SK-N-SH (cell line): ENCODE measurements at regions not wholly inside any gene's neighbourhood (a gene's known extent, or its start where the extent isn't known, plus 50 kb on each side); places are given as distances from the start of the nearest gene placed in this dataset.

Experiments used
- CTCF ChIA-PET: fragments of 300-600, 350-600 bp; formaldehyde crosslinking; extraction: SDS; loops from one replicate; lab custom pipeline; 2021; lab: Yijun Ruan, JAX
- POLR2A ChIA-PET: fragments of 350-600 bp; sonication (Branson Sonifier 250); formaldehyde crosslinking; extraction: SDS; loops from one replicate; lab custom pipeline; 2020; ENCODE audit warnings: antibody characterized with exemption, inconsistent platforms; lab: Yijun Ruan, JAX
- DNase-seq: peaks from one replicate; pipeline ENCODE4 v3.0.0; 2012
- H2AFZ ChIP-seq: fragments of 200-600 bp; sonication (generic); 2 replicates; pipeline ENCODE4 v1.8.1; 2016; ENCODE audit warnings: antibody characterized with exemption, mild to moderate bottlenecking, low read depth
- H3F3A ChIP-seq: fragments of 200-600 bp; sonication (generic); replicated peaks from 2 replicates; pipeline ENCODE3; 2016; ENCODE audit warnings: antibody characterized with exemption, mild to moderate bottlenecking; ENCODE audit not compliant: insufficient read depth
- H3K27ac ChIP-seq, 2 experiments: fragments of 200-500 bp in 1 of 2; fragments of 200-600 bp in 1 of 2; sonication (Bioruptor generic) in 1 of 2; sonication (generic), shearing (Covaris generic) in 1 of 2; 2 replicates each; pipeline versions ENCODE4 v1.5.1 to v1.6.1; 2014 to 2016; ENCODE audit warnings: low read depth in 2 of 2, inconsistent platforms in 1 of 2, low read length in 1 of 2, mild to moderate bottlenecking in 1 of 2, mixed read lengths in 1 of 2
- H3K27me3 ChIP-seq: fragments of 200-600 bp; sonication (generic), shearing (Covaris generic); 2 replicates; pipeline ENCODE4 v1.6.1; 2016; ENCODE audit warnings: mixed run types; ENCODE audit not compliant: insufficient read depth
- H3K36me3 ChIP-seq, 2 experiments: fragments of 200-500 bp in 1 of 2; fragments of 200-600 bp in 1 of 2; sonication (Bioruptor generic) in 1 of 2; sonication (generic) in 1 of 2; replicated peaks in 1 of 2; 2 replicates each; pipeline versions ENCODE3 to v1.5.1; 2014 to 2016; ENCODE audit warnings: low read length in 1 of 2, mild to moderate bottlenecking in 1 of 2; ENCODE audit not compliant: insufficient read depth in 2 of 2, control insufficient read depth in 1 of 2
- H3K4me1 ChIP-seq, 2 experiments: fragments of 200-500 bp in 1 of 2; fragments of 200-600 bp in 1 of 2; sonication (Bioruptor generic) in 1 of 2; sonication (generic), shearing (Covaris generic) in 1 of 2; 2 replicates each; pipeline versions ENCODE4 v1.5.1 to v1.6.1; 2014 to 2016; ENCODE audit warnings: low read depth in 1 of 2, low read length in 1 of 2, mixed run types in 1 of 2; ENCODE audit not compliant: insufficient read depth in 2 of 2, control insufficient read depth in 1 of 2
- H3K4me2 ChIP-seq: fragments of 200-600 bp; sonication (generic), shearing (Covaris generic); 2 replicates; pipeline ENCODE4 v1.6.1; 2017; ENCODE audit warnings: mixed run types
- H3K4me3 ChIP-seq, 2 experiments: fragments of 200-500 bp in 1 of 2; fragments of 200-600 bp in 1 of 2; sonication (Bioruptor generic) in 1 of 2; sonication (generic), shearing (Covaris generic) in 1 of 2; 2 replicates each; pipeline versions ENCODE4 v1.5.1 to v1.8.1; 2014 to 2016; ENCODE audit warnings: low read depth in 2 of 2, inconsistent platforms in 1 of 2, low read length in 1 of 2, mild to moderate bottlenecking in 1 of 2, mixed read lengths in 1 of 2, moderate library complexity in 1 of 2
- H3K79me2 ChIP-seq: fragments of 200-600 bp; sonication (generic); 2 replicates; pipeline ENCODE4 v1.8.1; 2017; ENCODE audit warnings: mild to moderate bottlenecking; ENCODE audit not compliant: insufficient read depth
- H3K9ac ChIP-seq: fragments of 200-600 bp; sonication (generic); 2 replicates; pipeline ENCODE4 v1.6.1; 2017; ENCODE audit warnings: mixed run types
- H3K9me2 ChIP-seq: fragments of 200-600 bp; sonication (generic); 2 replicates; pipeline ENCODE4 v1.6.1; 2017; ENCODE audit warnings: mixed run types
- H3K9me3 ChIP-seq: fragments of 200-600 bp; sonication (generic); 2 replicates; pipeline ENCODE4 v1.6.1; 2017; ENCODE audit warnings: mixed run types, mild to moderate bottlenecking, moderate library complexity
- H4K20me1 ChIP-seq: fragments of 200-600 bp; sonication (generic); 2 replicates; pipeline ENCODE4 v1.6.1; 2017; ENCODE audit warnings: mild to moderate bottlenecking, mixed run types; ENCODE audit not compliant: insufficient read depth
- CHD2 ChIP-seq: fragments of 150-350 bp; IDR thresholded peaks from 2 replicates; pipeline ENCODE4 v1.6.1; 2018; ENCODE audit warnings: low read length; ENCODE audit not compliant: partially characterized antibody
- ELF1 ChIP-seq: IDR thresholded peaks from 2 replicates; pipeline ENCODE4 v1.4.0; 2012
- EP300 ChIP-seq, 2 experiments: IDR thresholded peaks; 2 replicates each; pipeline versions ENCODE4 v1.4.0 to v1.6.1; 2012; ENCODE audit warnings: borderline replicate concordance in 1 of 2, low read depth in 1 of 2, low read length in 1 of 2
- FOSL2 ChIP-seq: IDR thresholded peaks from 2 replicates; pipeline ENCODE4 v1.4.0; 2012; ENCODE audit warnings: low read depth, mild to moderate bottlenecking, moderate library complexity, borderline replicate concordance
- GABPA ChIP-seq: IDR thresholded peaks from 2 replicates; pipeline ENCODE4 v1.4.0; 2012; ENCODE audit warnings: low read depth, mild to moderate bottlenecking
- JUND ChIP-seq: IDR thresholded peaks from 2 replicates; pipeline ENCODE4 v1.4.0; 2012
- MEF2A ChIP-seq: IDR thresholded peaks from 2 replicates; pipeline ENCODE4 v1.4.0; 2012; ENCODE audit warnings: low read depth, borderline replicate concordance
- NRF1 ChIP-seq: IDR thresholded peaks from 2 replicates; pipeline ENCODE4 v1.6.1; 2012; ENCODE audit warnings: low read depth, mild to moderate bottlenecking, low read length
- POLR2AphosphoS5 ChIP-seq: IDR thresholded peaks from 2 replicates; pipeline ENCODE4 v1.6.1; 2012; ENCODE audit warnings: low read depth, low read length
- RAD21 ChIP-seq: IDR thresholded peaks from 2 replicates; pipeline ENCODE4 v1.6.1; 2012; ENCODE audit warnings: mild to moderate bottlenecking, low read length
- RCOR1 ChIP-seq: fragments of 150-350 bp; IDR thresholded peaks from 2 replicates; pipeline ENCODE4 v1.6.1; 2017; ENCODE audit warnings: antibody characterized with exemption, low read length
- SIN3A ChIP-seq: IDR thresholded peaks from 2 replicates; pipeline ENCODE4 v1.6.1; 2012; ENCODE audit warnings: low read depth, mild to moderate bottlenecking, low read length, moderate library complexity, borderline replicate concordance
- SMC3 ChIP-seq: IDR thresholded peaks from 2 replicates; pipeline ENCODE4 v1.6.1; 2012; ENCODE audit warnings: low read depth, low read length, improper control_type of control experiment
- TAF1 ChIP-seq: IDR thresholded peaks from 2 replicates; pipeline ENCODE4 v1.6.1; 2012; ENCODE audit warnings: low read depth, mild to moderate bottlenecking, low read length, moderate library complexity, borderline replicate concordance
- TCF12 ChIP-seq: IDR thresholded peaks from 2 replicates; pipeline ENCODE4 v1.4.0; 2012
- TEAD4 ChIP-seq: IDR thresholded peaks from 2 replicates; pipeline ENCODE4 v1.4.0; 2012; ENCODE audit warnings: mild to moderate bottlenecking, borderline replicate concordance; ENCODE audit not compliant: insufficient read depth
- WGBS: methylation state at CpG from one replicate; pipeline ENCODE4 v1.1.6; 2017; ENCODE audit warnings: low lambda C conversion rate; 5-methylcytosine and 5-hydroxymethylcytosine counted together
- TF ChIP-seq, protein P1 (sequence below): fragments of 150-350 bp; IDR thresholded peaks from 2 replicates; pipeline ENCODE4 v1.6.1; 2016; ENCODE audit warnings: mild to moderate bottlenecking, low read depth, low read length
- TF ChIP-seq, protein P2 (sequence below): IDR thresholded peaks from 2 replicates; pipeline ENCODE4 v1.4.0; 2012; ENCODE audit warnings: low read depth, borderline replicate concordance
- TF ChIP-seq, protein P3 (sequence below): IDR thresholded peaks from 2 replicates; pipeline ENCODE4; 2012
- TF ChIP-seq, protein P4 (sequence below): IDR thresholded peaks from 2 replicates; pipeline ENCODE4 v1.6.1; 2012; ENCODE audit warnings: mild to moderate bottlenecking, low read depth, low read length, moderate library complexity

DNA sequence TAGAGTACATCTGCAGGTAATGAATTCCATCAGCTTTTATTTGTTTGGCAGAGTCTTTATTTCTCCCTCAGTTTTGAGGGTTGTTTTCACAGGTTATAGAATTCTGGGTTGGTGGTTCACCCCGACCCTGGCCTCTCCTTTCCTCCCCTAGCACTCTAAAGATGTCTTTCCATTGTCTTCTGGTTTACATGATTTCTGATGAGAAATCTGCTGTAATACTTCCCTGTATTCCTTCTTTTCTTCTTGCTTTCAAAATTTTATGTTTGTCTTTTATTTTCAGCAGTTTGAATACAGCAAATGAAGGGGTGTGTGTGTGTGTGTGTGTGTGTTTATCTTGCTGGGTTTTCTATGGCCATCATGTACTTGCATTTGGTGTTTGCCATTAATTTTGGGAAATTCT lies 312.0 kb upstream of the RPS23 start:
- peaks cover 0 to 2% of the 10 kb centered on the region in 2 experiments; a peak in 1 of 4 replicates for H3K4me1 ChIP-seq
- H3K27me3 ChIP-seq: no peaks in the 10 kb centered on the region
- H4K20me1 ChIP-seq: no peaks in the 10 kb centered on the region
- no peak for TF ChIP-seq TEAD4
- no peak for TF ChIP-seq MEF2A
- no peak for TF ChIP-seq EP300 (IDR thresholded peaks at IDR 0.05; ENCODE audit: borderline replicate concordance in 1 of 2, low read depth in 1 of 2, low read length in 1 of 2)
- no peak for TF ChIP-seq SMC3
- TF ChIP-seq, protein P1, sequence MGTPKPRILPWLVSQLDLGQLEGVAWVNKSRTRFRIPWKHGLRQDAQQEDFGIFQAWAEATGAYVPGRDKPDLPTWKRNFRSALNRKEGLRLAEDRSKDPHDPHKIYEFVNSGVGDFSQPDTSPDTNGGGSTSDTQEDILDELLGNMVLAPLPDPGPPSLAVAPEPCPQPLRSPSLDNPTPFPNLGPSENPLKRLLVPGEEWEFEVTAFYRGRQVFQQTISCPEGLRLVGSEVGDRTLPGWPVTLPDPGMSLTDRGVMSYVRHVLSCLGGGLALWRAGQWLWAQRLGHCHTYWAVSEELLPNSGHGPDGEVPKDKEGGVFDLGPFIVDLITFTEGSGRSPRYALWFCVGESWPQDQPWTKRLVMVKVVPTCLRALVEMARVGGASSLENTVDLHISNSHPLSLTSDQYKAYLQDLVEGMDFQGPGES: no peak
- TF ChIP-seq FOSL2: no peak
- TF ChIP-seq SIN3A: no peak
- TF ChIP-seq TAF1: no peak
- H3K9me3 ChIP-seq: no peaks in the 10 kb centered on the region
- CTCF ChIA-PET: no interaction called here
- no peak overlapping the region for H2AFZ ChIP-seq
- DNase-seq: no peak
- H3K4me3 ChIP-seq: no peak overlapping the region
- POLR2A ChIA-PET: no interaction called here
- H3K9me2 ChIP-seq: no peaks in the 10 kb centered on the region
- no peaks in the 10 kb centered on the region for H3F3A ChIP-seq
- H3K79me2 ChIP-seq: no peaks in the 10 kb centered on the region
- no peak overlapping the region for H3K9ac ChIP-seq
- no peak overlapping the region for H3K4me2 ChIP-seq
- 9% methylated on average over 1 of the region's 1 CpG for WGBS
- H3K27ac ChIP-seq: no peak overlapping the region
- no peaks in the 10 kb centered on the region for H3K36me3 ChIP-seq

DNA sequence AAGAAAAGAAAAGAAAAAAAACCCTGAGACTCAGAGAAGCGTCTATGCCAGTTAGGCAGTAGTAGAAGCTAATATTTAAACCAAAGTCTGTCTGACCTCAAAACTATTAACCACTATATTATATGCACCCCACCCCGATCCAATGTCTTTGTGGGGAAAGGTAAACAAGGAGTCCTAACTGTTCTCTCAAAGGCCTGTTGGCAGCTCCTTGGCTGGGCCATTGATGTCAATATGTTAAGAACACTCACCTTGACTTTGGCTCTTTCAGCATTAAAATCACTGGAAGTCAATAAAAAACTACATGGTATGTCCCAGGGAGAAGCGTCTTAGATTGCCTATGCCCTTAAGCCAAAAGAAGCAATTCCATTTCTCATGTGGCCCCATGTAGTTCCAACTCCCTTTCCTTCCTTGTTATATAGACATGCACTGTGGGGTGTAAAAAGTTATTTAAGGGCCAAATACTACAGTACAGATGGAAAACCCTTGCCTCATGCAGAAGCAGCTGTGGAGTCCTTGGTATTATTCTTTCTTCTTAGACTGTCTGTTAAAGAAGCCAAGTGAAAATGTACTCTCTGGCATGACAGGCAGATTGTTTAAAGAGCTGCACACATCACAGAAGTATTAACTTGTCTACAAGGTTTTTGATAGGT lies 308.6 kb upstream of the RPS23 start:
- DNase-seq: no peak
- Histone ChIP-seq H3K36me3 (no peaks in the 10 kb centered on the region), H2AFZ (no peak overlapping the region), H3K27me3 (no peaks in the 10 kb centered on the region), H3K27ac (no peak overlapping the region), H3K4me2 (no peak overlapping the region), H4K20me1 (no peaks in the 10 kb centered on the region), H3K4me3 (no peak overlapping the region), H3K79me2 (no peaks in the 10 kb centered on the region), H3K4me1 (peaks cover 0 to 2% of the 10 kb centered on the region in 2 experiments; a peak in 1 of 4 replicates), H3K9me3 (peaks cover 6% of the 10 kb centered on the region; the same call in 1 of the 2 replicates), H3K9ac (no peak overlapping the region), H3K9me2 (no peaks in the 10 kb centered on the region), H3F3A (no peaks in the 10 kb centered on the region)
- WGBS: 60% methylated on average over 3 of the region's 3 CpGs
- ChIA-PET POLR2A (no interaction called here), CTCF (interaction anchor here (0.6 kb wide), 1 partner anchor 90 kb away, joined by 3 read pairs; no protein-coding TSS in a partner anchor)
- no peak for TF ChIP-seq NRF1
- TF ChIP-seq, protein P2, sequence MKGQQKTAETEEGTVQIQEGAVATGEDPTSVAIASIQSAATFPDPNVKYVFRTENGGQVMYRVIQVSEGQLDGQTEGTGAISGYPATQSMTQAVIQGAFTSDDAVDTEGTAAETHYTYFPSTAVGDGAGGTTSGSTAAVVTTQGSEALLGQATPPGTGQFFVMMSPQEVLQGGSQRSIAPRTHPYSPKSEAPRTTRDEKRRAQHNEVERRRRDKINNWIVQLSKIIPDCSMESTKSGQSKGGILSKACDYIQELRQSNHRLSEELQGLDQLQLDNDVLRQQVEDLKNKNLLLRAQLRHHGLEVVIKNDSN: no peak
- TF ChIP-seq, protein P3, sequence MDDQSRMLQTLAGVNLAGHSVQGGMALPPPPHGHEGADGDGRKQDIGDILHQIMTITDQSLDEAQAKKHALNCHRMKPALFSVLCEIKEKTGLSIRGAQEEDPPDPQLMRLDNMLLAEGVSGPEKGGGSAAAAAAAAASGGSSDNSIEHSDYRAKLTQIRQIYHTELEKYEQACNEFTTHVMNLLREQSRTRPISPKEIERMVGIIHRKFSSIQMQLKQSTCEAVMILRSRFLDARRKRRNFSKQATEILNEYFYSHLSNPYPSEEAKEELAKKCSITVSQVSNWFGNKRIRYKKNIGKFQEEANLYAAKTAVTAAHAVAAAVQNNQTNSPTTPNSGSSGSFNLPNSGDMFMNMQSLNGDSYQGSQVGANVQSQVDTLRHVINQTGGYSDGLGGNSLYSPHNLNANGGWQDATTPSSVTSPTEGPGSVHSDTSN: no peak
- no peak for TF ChIP-seq EP300 (IDR thresholded peaks at IDR 0.05; ENCODE audit: borderline replicate concordance in 1 of 2, low read depth in 1 of 2, low read length in 1 of 2)
- no peak for TF ChIP-seq RCOR1
- TF ChIP-seq, protein P4, sequence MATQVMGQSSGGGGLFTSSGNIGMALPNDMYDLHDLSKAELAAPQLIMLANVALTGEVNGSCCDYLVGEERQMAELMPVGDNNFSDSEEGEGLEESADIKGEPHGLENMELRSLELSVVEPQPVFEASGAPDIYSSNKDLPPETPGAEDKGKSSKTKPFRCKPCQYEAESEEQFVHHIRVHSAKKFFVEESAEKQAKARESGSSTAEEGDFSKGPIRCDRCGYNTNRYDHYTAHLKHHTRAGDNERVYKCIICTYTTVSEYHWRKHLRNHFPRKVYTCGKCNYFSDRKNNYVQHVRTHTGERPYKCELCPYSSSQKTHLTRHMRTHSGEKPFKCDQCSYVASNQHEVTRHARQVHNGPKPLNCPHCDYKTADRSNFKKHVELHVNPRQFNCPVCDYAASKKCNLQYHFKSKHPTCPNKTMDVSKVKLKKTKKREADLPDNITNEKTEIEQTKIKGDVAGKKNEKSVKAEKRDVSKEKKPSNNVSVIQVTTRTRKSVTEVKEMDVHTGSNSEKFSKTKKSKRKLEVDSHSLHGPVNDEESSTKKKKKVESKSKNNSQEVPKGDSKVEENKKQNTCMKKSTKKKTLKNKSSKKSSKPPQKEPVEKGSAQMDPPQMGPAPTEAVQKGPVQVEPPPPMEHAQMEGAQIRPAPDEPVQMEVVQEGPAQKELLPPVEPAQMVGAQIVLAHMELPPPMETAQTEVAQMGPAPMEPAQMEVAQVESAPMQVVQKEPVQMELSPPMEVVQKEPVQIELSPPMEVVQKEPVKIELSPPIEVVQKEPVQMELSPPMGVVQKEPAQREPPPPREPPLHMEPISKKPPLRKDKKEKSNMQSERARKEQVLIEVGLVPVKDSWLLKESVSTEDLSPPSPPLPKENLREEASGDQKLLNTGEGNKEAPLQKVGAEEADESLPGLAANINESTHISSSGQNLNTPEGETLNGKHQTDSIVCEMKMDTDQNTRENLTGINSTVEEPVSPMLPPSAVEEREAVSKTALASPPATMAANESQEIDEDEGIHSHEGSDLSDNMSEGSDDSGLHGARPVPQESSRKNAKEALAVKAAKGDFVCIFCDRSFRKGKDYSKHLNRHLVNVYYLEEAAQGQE: no peak
- TF ChIP-seq ELF1: no peak
- TF ChIP-seq CHD2: no peak
- TF ChIP-seq SMC3: no peak
- TF ChIP-seq, protein P1: no peak
- TF ChIP-seq RAD21: no peak
- TF ChIP-seq JUND: no peak
- no peak for TF ChIP-seq TCF12
- TF ChIP-seq FOSL2: no peak
- no peak for TF ChIP-seq GABPA
- no peak for TF ChIP-seq POLR2AphosphoS5
